Stimulated activated memory B cell treated with anti-CD40 and anti-IgM and Interleukin-4, amounts not matched to agents 10 μg/mL and 1 μg/mL and 100 μg/mL, for 72 hours (primary cell): ENCODE measurements at regions not wholly inside any gene's neighbourhood (a gene's known extent, or its start where the extent isn't known, plus 50 kb on each side); places are given as distances from the start of the nearest gene placed in this dataset.
"Not testable (repeated sequence)": the region's sequence is repeated elsewhere in the genome, so short reads cannot be mapped to it uniquely, and the experiment has no call there.

Experiments used
- ATAC-seq: fragments of 150-1000 bp; cut with Tn5 transposase; 2 replicates; pipeline ENCODE4 v1.10.0; 2021
- H3K27ac Mint-ChIP-seq: one replicate; pipeline ENCODE4 v1.8.0; 2022; ENCODE audit warnings: mild to moderate bottlenecking, mixed read lengths
- H3K27me3 Mint-ChIP-seq: one replicate; pipeline ENCODE4 v1.8.0; 2022; ENCODE audit warnings: mixed read lengths
- H3K36me3 Mint-ChIP-seq: one replicate; pipeline ENCODE4 v1.8.0; 2022; ENCODE audit warnings: mixed read lengths
- H3K4me1 Mint-ChIP-seq: one replicate; pipeline ENCODE4 v1.8.0; 2022; ENCODE audit warnings: mixed read lengths
- H3K4me3 Mint-ChIP-seq: one replicate; pipeline ENCODE4 v1.8.0; 2022; ENCODE audit warnings: mild to moderate bottlenecking, moderate library complexity, mixed read lengths
- H3K9me3 Mint-ChIP-seq: one replicate; pipeline ENCODE4 v1.8.0; 2022; ENCODE audit warnings: mixed read lengths

- H3K27me3 Mint-ChIP-seq = no peaks in the 10 kb centered on the region
- H3K9me3 Mint-ChIP-seq = peaks cover 5% of the 10 kb centered on the region
- H3K36me3 Mint-ChIP-seq = no peaks in the 10 kb centered on the region
- peak; percentile 22 for ATAC-seq
- H3K4me3 Mint-ChIP-seq = no peak overlapping the region
- no peaks in the 10 kb centered on the region for H3K4me1 Mint-ChIP-seq
- no peak overlapping the region for H3K27ac Mint-ChIP-seq
These were observed 305.9 kb upstream of the RNF32 start for GRCh38 chr7:156334636-156335035.

DNA sequence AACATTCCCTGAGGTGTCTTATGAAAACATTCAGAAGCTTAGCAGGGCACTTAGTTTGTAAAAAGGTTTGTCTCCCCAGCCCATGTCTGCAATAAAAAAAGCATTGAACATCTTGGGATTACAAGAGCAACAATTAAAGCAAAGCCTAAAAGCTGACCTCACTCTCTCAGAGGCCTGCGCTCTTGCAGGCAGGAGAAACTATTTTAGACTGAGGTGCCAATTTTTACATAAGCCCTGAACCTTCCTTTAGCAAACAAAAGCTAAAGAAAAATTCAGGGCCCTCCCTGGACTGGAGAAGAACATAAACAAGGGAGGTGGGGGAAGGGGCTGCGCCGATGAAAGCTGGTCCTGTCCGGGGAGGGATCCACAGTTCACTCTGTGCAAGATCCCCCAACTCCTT, 312.7 kb upstream of the RNF32 start:
- Mint-ChIP-seq H3K27me3 (no peaks in the 10 kb centered on the region), H3K4me1 (no peaks in the 10 kb centered on the region), H3K36me3 (no peaks in the 10 kb centered on the region), H3K27ac (no peak overlapping the region), H3K9me3 (peaks cover 5% of the 10 kb centered on the region), H3K4me3 (no peak overlapping the region)
- ATAC-seq = no peak

DNA sequence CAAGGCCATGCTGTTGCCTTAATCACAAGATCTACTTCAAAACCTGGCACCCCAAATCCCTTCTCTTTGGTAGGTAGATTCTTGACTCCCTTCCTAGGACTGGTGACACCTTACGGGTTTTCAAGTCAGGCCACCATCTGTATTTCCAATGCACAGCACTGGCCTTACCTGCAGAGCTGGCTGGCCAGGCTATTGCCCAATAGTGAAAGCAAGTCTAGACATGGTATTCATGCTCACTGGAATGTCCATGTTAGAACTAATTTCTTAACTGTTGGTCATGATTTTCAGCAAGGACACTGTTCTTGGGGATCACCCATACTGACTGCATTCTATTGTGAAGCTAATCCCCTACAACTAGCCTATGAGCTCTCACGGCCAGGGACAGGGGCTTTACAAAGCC, 313.1 kb upstream of the RNF32 start:
- H3K27ac Mint-ChIP-seq = no peak overlapping the region
- no peak for ATAC-seq
- no peak overlapping the region for H3K4me3 Mint-ChIP-seq
- H3K36me3 Mint-ChIP-seq = no peaks in the 10 kb centered on the region
- H3K27me3 Mint-ChIP-seq = no peaks in the 10 kb centered on the region
- no peaks in the 10 kb centered on the region for H3K4me1 Mint-ChIP-seq
- H3K9me3 Mint-ChIP-seq = peaks cover 5% of the 10 kb centered on the region

DNA sequence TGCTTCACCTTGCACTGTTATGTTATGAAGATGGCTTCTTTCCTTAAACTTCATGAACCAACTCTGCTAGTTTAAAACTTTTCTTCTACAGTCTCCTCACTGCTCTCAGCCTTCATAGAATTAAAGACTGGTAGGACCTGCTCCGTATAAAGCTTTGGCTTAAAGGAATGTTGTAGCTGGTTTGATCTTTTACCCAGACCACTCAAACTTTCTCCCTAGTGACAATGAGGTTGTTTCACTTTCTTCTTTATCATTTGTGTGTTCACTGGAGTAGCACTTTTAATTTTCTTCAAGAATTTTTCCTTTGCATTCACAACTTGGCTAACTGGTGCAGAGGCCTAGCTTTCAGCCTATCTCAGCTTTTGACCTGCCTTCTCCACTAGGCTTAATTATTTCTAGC, 316.4 kb upstream of the RNF32 start:
- no peak overlapping the region for H3K4me3 Mint-ChIP-seq
- no peak for ATAC-seq
- H3K27me3 Mint-ChIP-seq = no peaks in the 10 kb centered on the region
- H3K27ac Mint-ChIP-seq = no peak overlapping the region
- peaks cover 4% of the 10 kb centered on the region for H3K9me3 Mint-ChIP-seq
- no peaks in the 10 kb centered on the region for H3K4me1 Mint-ChIP-seq
- H3K36me3 Mint-ChIP-seq = no peaks in the 10 kb centered on the region

- H3K9me3 Mint-ChIP-seq, ATAC-seq, H3K27me3 Mint-ChIP-seq, H3K36me3 Mint-ChIP-seq, H3K4me3 Mint-ChIP-seq, H3K27ac Mint-ChIP-seq, H3K4me1 Mint-ChIP-seq: not testable (repeated sequence)
These were observed 319.1 kb upstream of the RNF32 start for GRCh38 chr7:156321430-156321829.

DNA sequence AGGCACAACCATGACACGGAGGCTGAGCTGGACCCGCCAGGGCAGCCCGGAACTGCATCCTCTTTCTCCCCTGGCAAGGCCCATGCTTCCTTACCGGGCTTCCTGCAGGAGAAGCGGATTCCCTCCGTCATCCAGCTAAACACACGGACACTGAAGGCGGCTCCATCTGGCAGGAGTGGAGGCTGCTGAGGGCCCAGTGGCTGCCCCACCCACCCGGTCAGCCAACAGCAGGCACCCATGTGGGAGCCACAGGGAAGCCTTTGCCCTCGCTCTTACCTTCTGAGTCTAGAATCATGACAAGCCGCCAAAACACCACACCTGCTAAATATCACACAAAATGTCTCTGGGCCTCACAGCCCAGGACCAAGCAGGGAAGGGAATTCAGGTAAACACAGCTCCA, 321.6 kb upstream of the RNF32 start:
- H3K9me3 Mint-ChIP-seq = peaks cover 21% of the 10 kb centered on the region
- no peak overlapping the region for H3K4me3 Mint-ChIP-seq
- no peak overlapping the region for H3K27ac Mint-ChIP-seq
- H3K36me3 Mint-ChIP-seq = no peaks in the 10 kb centered on the region
- no peaks in the 10 kb centered on the region for H3K4me1 Mint-ChIP-seq
- no peaks in the 10 kb centered on the region for H3K27me3 Mint-ChIP-seq
- ATAC-seq = no peak

GRCh38 chr7:156318426-156318825, 322.1 kb upstream of the RNF32 start:
- H3K4me3 Mint-ChIP-seq = no peak overlapping the region
- no peaks in the 10 kb centered on the region for H3K4me1 Mint-ChIP-seq
- H3K36me3 Mint-ChIP-seq = no peaks in the 10 kb centered on the region
- no peaks in the 10 kb centered on the region for H3K27me3 Mint-ChIP-seq
- H3K27ac Mint-ChIP-seq = no peak overlapping the region
- no peak for ATAC-seq
- peaks cover 23% of the 10 kb centered on the region for H3K9me3 Mint-ChIP-seq

DNA sequence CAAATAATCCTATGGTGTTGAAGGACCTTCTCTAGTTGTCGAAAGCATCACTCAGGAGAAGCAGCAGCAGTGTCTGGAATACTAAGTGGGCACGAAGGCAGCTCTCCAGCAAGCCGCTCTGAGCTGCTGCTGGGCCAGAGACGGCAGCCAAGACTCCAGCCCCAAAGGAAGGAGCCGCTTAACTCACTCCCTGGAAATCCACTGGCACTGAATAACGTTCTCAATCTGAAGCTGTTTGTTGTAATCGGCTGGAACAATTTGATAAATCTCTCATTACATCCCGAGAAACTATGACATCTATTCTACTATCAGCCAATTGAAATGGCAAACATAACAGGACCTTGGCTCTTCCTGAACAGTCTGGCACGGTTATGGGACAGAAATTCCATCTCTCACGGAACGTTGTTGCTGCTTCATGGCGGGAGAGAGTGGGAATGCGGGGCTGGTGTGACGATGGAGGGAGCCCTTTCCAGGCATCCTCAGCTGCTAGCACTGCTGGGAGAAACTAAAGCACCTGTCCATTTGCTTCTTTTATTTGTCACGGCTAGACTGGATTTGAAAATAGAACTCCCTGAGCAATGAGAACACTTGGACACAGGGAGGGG, 331.5 kb upstream of the RNF32 start:
- Mint-ChIP-seq H3K9me3 (peaks cover 16% of the 10 kb centered on the region), H3K27me3 (no peaks in the 10 kb centered on the region), H3K36me3 (no peaks in the 10 kb centered on the region), H3K27ac (no peak overlapping the region), H3K4me3 (no peak overlapping the region), H3K4me1 (no peaks in the 10 kb centered on the region)
- no peak for ATAC-seq

GRCh38 chr7:156307193-156307592, 333.4 kb upstream of the RNF32 start:
- Mint-ChIP-seq H3K27ac (no peak overlapping the region), H3K4me1 (no peaks in the 10 kb centered on the region), H3K9me3 (peaks cover 11% of the 10 kb centered on the region), H3K27me3 (no peaks in the 10 kb centered on the region), H3K36me3 (no peaks in the 10 kb centered on the region), H3K4me3 (no peak overlapping the region)
- ATAC-seq = no peak

DNA sequence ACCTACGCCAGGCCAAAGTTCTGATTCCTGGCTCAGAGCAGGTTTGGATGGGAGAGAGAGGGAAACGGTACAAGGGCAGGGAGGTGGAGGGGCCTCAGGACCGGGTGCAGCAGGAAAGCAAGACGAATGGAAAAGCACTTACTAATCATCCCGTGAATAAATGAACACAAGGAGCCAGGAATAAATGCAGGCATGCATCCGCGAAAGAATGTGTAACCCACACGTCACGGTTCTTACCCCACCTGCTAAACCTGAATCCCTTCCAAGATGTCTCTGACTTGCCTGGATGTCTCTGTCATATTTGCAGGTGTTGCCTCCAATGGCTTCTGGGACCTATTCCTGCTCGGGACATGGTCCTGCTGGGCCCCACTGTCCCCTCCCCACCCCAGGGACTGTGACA, 335.2 kb upstream of the RNF32 start:
- Mint-ChIP-seq H3K27ac (no peak overlapping the region), H3K27me3 (no peaks in the 10 kb centered on the region), H3K36me3 (no peaks in the 10 kb centered on the region), H3K4me3 (no peak overlapping the region), H3K4me1 (no peaks in the 10 kb centered on the region), H3K9me3 (peaks cover 9% of the 10 kb centered on the region)
- no peak for ATAC-seq

DNA sequence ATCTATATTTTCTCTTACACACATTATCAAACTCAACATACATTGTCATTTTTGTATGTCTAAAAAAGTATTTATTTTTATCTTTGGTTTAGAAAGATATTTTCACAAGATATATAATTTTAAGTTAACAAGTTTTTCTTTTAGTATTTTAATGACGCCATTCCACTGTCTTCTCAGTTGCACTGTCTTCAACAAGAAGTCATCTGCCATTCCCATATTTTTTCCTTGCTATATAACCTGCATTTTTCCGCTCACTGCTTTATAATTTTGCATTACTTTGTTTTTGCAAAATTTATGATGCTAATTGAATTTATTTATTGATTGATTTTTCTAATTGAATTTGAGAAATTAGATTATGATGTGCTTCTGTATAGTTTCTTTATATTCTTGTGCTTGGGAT, 357.8 kb upstream of the RNF32 start:
- H3K9me3 Mint-ChIP-seq = peaks cover 18% of the 10 kb centered on the region
- H3K36me3 Mint-ChIP-seq = no peaks in the 10 kb centered on the region
- H3K27me3 Mint-ChIP-seq = no peaks in the 10 kb centered on the region
- H3K4me1 Mint-ChIP-seq = no peaks in the 10 kb centered on the region
- no peak for ATAC-seq
- no peak overlapping the region for H3K27ac Mint-ChIP-seq
- H3K4me3 Mint-ChIP-seq = no peak overlapping the region

- Mint-ChIP-seq H3K9me3 (peaks cover 18% of the 10 kb centered on the region), H3K27me3 (no peaks in the 10 kb centered on the region), H3K4me1 (no peaks in the 10 kb centered on the region), H3K4me3 (no peak overlapping the region), H3K36me3 (no peaks in the 10 kb centered on the region), H3K27ac (no peak overlapping the region)
- no peak for ATAC-seq
These were observed 360.9 kb upstream of the RNF32 start for GRCh38 chr7:156279635-156280034.

- H3K27me3 Mint-ChIP-seq = peaks cover 9% of the 10 kb centered on the region
- H3K9me3 Mint-ChIP-seq = no peaks in the 10 kb centered on the region
- H3K36me3 Mint-ChIP-seq = no peaks in the 10 kb centered on the region
- H3K4me3 Mint-ChIP-seq = no peak overlapping the region
- ATAC-seq = no peak
- H3K27ac Mint-ChIP-seq = no peak overlapping the region
- H3K4me1 Mint-ChIP-seq = no peaks in the 10 kb centered on the region
These were observed 365.3 kb upstream of the RNF32 start for GRCh38 chr7:156275292-156275691.

GRCh38 chr7:156274557-156274956, 366.0 kb upstream of the RNF32 start:
- Mint-ChIP-seq H3K27me3 (peaks cover 9% of the 10 kb centered on the region), H3K4me1 (no peaks in the 10 kb centered on the region), H3K27ac (no peak overlapping the region), H3K4me3 (no peak overlapping the region), H3K9me3 (no peaks in the 10 kb centered on the region), H3K36me3 (no peaks in the 10 kb centered on the region)
- ATAC-seq = no peak

- no peak for ATAC-seq
These were observed 379.0 kb upstream of the RNF32 start for GRCh38 chr7:156261581-156261980.

GRCh38 chr7:156257904-156258303, 382.7 kb upstream of the RNF32 start:
- H3K36me3 Mint-ChIP-seq = no peaks in the 10 kb centered on the region
- H3K9me3 Mint-ChIP-seq = no peaks in the 10 kb centered on the region
- H3K27ac Mint-ChIP-seq = no peak overlapping the region
- H3K4me3 Mint-ChIP-seq = no peak overlapping the region
- ATAC-seq = no peak
- no peaks in the 10 kb centered on the region for H3K4me1 Mint-ChIP-seq
- peaks cover 18% of the 10 kb centered on the region for H3K27me3 Mint-ChIP-seq

More at GRCh38 chr7:156261581-156261980, 379.0 kb upstream of the RNF32 start:
- H3K36me3 Mint-ChIP-seq = no peaks in the 10 kb centered on the region
- H3K4me1 Mint-ChIP-seq = no peaks in the 10 kb centered on the region
- H3K9me3 Mint-ChIP-seq = peaks cover 3% of the 10 kb centered on the region
- H3K4me3 Mint-ChIP-seq = no peak overlapping the region
- no peak overlapping the region for H3K27ac Mint-ChIP-seq
- no peaks in the 10 kb centered on the region for H3K27me3 Mint-ChIP-seq

DNA sequence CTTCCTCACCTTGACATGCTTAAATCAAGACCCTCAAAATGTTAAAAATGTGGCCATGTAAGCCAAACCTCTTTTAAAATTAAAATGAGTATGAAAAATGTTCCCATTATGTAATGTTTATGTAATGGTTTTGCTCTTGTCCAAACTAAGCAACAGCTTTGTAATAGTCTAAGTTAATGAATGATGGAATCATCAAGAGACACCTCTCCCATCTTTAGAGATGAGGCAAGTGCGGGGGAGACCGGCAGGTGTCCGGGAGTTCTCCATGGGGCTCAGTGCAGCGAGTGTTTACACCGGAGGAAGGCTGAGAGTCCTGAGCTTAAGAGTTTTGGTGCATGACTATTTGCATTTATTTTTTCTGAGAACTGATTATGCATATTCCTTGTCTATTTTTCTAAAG, 384.9 kb upstream of the RNF32 start:
- Mint-ChIP-seq H3K9me3 (no peaks in the 10 kb centered on the region), H3K4me3 (no peak overlapping the region), H3K27me3 (peaks cover 30% of the 10 kb centered on the region), H3K36me3 (no peaks in the 10 kb centered on the region), H3K4me1 (no peaks in the 10 kb centered on the region), H3K27ac (no peak overlapping the region)
- no peak for ATAC-seq
